ENCODE measurements at regions not wholly inside any gene's neighbourhood (a gene's known extent, or its start where the extent isn't known, plus 50 kb on each side); places are given as distances from the start of the nearest gene placed in this dataset.

GRCh38 chr3:88985491-88985890 is 121.9 kb upstream of the EPHA3 start:
- H3K9ac ChIP-seq, result no peak overlapping the region
- H3K36me3 ChIP-seq (ENCODE audit: insufficient read depth), result no peaks in the 10 kb centered on the region
- no peaks in the 10 kb centered on the region for H3K4me1 ChIP-seq (ENCODE audit: low read depth, poor library complexity, severe bottlenecking)
- no peak for TF ChIP-seq CTCF (conservative IDR thresholded peaks at IDR 0.05; ENCODE audit: low read depth, low read length)
- no peak overlapping the region for H3K4me2 ChIP-seq
- H3K4me3 ChIP-seq (IDR thresholded peaks at IDR 0.05; ENCODE audit: insufficient read depth, low read depth, low read length), result no peak overlapping the region
- H4K20me1 ChIP-seq (ENCODE audit: insufficient read depth), result no peaks in the 10 kb centered on the region
- H2AFZ ChIP-seq (ENCODE audit: low read depth), result no peak overlapping the region
- no peak overlapping the region for H3K27ac ChIP-seq
- H3K79me2 ChIP-seq (ENCODE audit: insufficient read depth, low read depth), result no peaks in the 10 kb centered on the region
- no peaks in the 10 kb centered on the region for H3K27me3 ChIP-seq (ENCODE audit: insufficient read depth, low read depth)

GRCh38 chr3:88986834-88987233 is 120.6 kb upstream of the EPHA3 start:
- TF ChIP-seq CTCF (conservative IDR thresholded peaks at IDR 0.05; ENCODE audit: low read depth, low read length), result no peak
- H3K9ac ChIP-seq, result no peak overlapping the region
- H4K20me1 ChIP-seq (ENCODE audit: insufficient read depth), result no peaks in the 10 kb centered on the region
- H3K27ac ChIP-seq, result no peak overlapping the region
- no peaks in the 10 kb centered on the region for H3K36me3 ChIP-seq (ENCODE audit: insufficient read depth)
- H3K4me2 ChIP-seq, result no peak overlapping the region
- no peaks in the 10 kb centered on the region for H3K27me3 ChIP-seq (ENCODE audit: insufficient read depth, low read depth)
- no peak overlapping the region for H3K4me3 ChIP-seq (IDR thresholded peaks at IDR 0.05; ENCODE audit: insufficient read depth, low read depth, low read length)
- no peak overlapping the region for H2AFZ ChIP-seq (ENCODE audit: low read depth)
- H3K4me1 ChIP-seq (ENCODE audit: low read depth, poor library complexity, severe bottlenecking), result no peaks in the 10 kb centered on the region
- H3K79me2 ChIP-seq (ENCODE audit: insufficient read depth, low read depth), result no peaks in the 10 kb centered on the region

GRCh38 chr3:88987776-88988175 is 119.6 kb upstream of the EPHA3 start:
- Histone ChIP-seq H3K4me2 (no peak overlapping the region), H3K4me3 (IDR thresholded peaks at IDR 0.05; ENCODE audit: insufficient read depth, low read depth, low read length) (no peak overlapping the region), H3K9ac (no peak overlapping the region), H3K79me2 (ENCODE audit: insufficient read depth, low read depth) (no peaks in the 10 kb centered on the region), H3K27ac (no peak overlapping the region), H4K20me1 (ENCODE audit: insufficient read depth) (no peaks in the 10 kb centered on the region), H3K36me3 (ENCODE audit: insufficient read depth) (no peaks in the 10 kb centered on the region), H3K4me1 (ENCODE audit: low read depth, poor library complexity, severe bottlenecking) (no peaks in the 10 kb centered on the region), H3K27me3 (ENCODE audit: insufficient read depth, low read depth) (no peaks in the 10 kb centered on the region), H2AFZ (ENCODE audit: low read depth) (no peak overlapping the region)
- no peak for TF ChIP-seq CTCF (conservative IDR thresholded peaks at IDR 0.05; ENCODE audit: low read depth, low read length)

GRCh38 chr3:88988906-88989305 is 118.5 kb upstream of the EPHA3 start:
- no peak overlapping the region for H3K4me2 ChIP-seq
- no peak overlapping the region for H3K9ac ChIP-seq
- H3K27me3 ChIP-seq (ENCODE audit: insufficient read depth, low read depth), result no peaks in the 10 kb centered on the region
- H3K27ac ChIP-seq, result no peak overlapping the region
- H3K36me3 ChIP-seq (ENCODE audit: insufficient read depth), result no peaks in the 10 kb centered on the region
- no peaks in the 10 kb centered on the region for H3K79me2 ChIP-seq (ENCODE audit: insufficient read depth, low read depth)
- no peak for TF ChIP-seq CTCF (conservative IDR thresholded peaks at IDR 0.05; ENCODE audit: low read depth, low read length)
- no peaks in the 10 kb centered on the region for H3K4me1 ChIP-seq (ENCODE audit: low read depth, poor library complexity, severe bottlenecking)
- no peak overlapping the region for H3K4me3 ChIP-seq (IDR thresholded peaks at IDR 0.05; ENCODE audit: insufficient read depth, low read depth, low read length)
- no peak overlapping the region for H2AFZ ChIP-seq (ENCODE audit: low read depth)
- no peaks in the 10 kb centered on the region for H4K20me1 ChIP-seq (ENCODE audit: insufficient read depth)

- Histone ChIP-seq H3K9ac (no peak overlapping the region), H3K4me2 (no peak overlapping the region), H3K36me3 (ENCODE audit: insufficient read depth) (no peaks in the 10 kb centered on the region), H3K27me3 (ENCODE audit: insufficient read depth, low read depth) (no peaks in the 10 kb centered on the region), H3K79me2 (ENCODE audit: insufficient read depth, low read depth) (no peaks in the 10 kb centered on the region), H4K20me1 (ENCODE audit: insufficient read depth) (no peaks in the 10 kb centered on the region), H3K27ac (no peak overlapping the region), H3K4me1 (ENCODE audit: low read depth, poor library complexity, severe bottlenecking) (no peaks in the 10 kb centered on the region), H3K4me3 (IDR thresholded peaks at IDR 0.05; ENCODE audit: insufficient read depth, low read depth, low read length) (no peak overlapping the region), H2AFZ (ENCODE audit: low read depth) (no peak overlapping the region)
- TF ChIP-seq CTCF (conservative IDR thresholded peaks at IDR 0.05; ENCODE audit: low read depth, low read length), result no peak
Observed at GRCh38 chr3:88991496-88991895, 115.9 kb upstream of the EPHA3 start.

Measured in KMS-11 (cell line).